ENCODE measurements at regions not wholly inside any gene's neighbourhood (a gene's known extent, or its start where the extent isn't known, plus 50 kb on each side); places are given as distances from the start of the nearest gene placed in this dataset.

DNA sequence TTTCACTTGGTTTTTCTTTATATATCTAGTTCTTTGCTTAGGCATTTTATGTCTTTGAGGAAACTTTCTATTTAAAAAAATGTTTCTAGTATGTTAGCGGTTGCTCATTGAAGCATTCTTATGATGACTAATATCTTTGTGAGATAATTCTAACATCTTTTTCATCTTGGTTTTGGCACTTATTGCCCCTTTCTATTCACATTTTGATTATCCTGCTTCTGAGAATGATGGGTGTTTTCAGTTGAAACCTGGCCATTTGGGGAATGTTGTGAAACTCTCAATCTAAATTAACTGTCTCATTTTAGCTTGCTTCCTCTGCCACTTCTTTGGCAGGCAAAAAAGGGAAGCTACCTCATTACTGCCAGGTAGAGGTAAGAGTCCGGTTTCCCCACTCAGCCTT, 683.1 kb downstream of the DOK5 start:
- Histone ChIP-seq H3K4me3 (ENCODE audit: control extremely low read depth in 1 of 5, extremely low read depth in 1 of 5, insufficient read depth in 1 of 5, low read depth in 2 of 5, low read length in 4 of 5) (no peak overlapping the region), H3K4me1 (ENCODE audit: control insufficient read depth in 2 of 2, insufficient read depth in 2 of 2, low read length in 2 of 2) (no peaks in the 10 kb centered on the region), H4K20me1 (ENCODE audit: control insufficient read depth, insufficient read depth, low read length, poor library complexity, severe bottlenecking) (no peaks in the 10 kb centered on the region), H3K9ac (ENCODE audit: low read length) (no peak overlapping the region), H3K79me2 (ENCODE audit: control insufficient read depth, insufficient read depth, low read length) (no peaks in the 10 kb centered on the region), H3K36me3 (replicated peaks in 1 of 2; ENCODE audit: control extremely low read depth in 1 of 2, control insufficient read depth in 1 of 2, extremely low read depth in 1 of 2, insufficient read depth in 2 of 2, low read length in 1 of 2) (no peaks in the 10 kb centered on the region), H3K4me2 (replicated peaks; ENCODE audit: low read depth, low read length, poor library complexity, severe bottlenecking) (no peak overlapping the region), H3K27ac (ENCODE audit: low read length in 2 of 2) (no peak overlapping the region), H2AFZ (ENCODE audit: insufficient read depth, low read depth, low read length, poor library complexity, severe bottlenecking) (no peak overlapping the region), H3K9me3 (ENCODE audit: control extremely low read depth in 1 of 3, control insufficient read depth in 2 of 3, insufficient read depth in 1 of 3, low read length in 2 of 3) (no peaks in the 10 kb centered on the region), H3K27me3 (replicated peaks in 1 of 4; ENCODE audit: control extremely low read depth in 1 of 4, control insufficient read depth in 3 of 4, insufficient read depth in 4 of 4, low read length in 3 of 4) (no peaks in the 10 kb centered on the region)
- Mint-ChIP-seq H3K9me3 (ENCODE audit: insufficient read depth) (peaks cover 8% of the 10 kb centered on the region), H3K4me3 (no peak overlapping the region), H3K4me1 (no peaks in the 10 kb centered on the region), H3K27me3 (no peaks in the 10 kb centered on the region), H3K27ac (no peak overlapping the region)
- CTCF ChIA-PET, result no interaction called here
- 100% methylated on average over 1 of the region's 2 CpGs for WGBS (ENCODE audit: insufficient coverage)
- intact Hi-C loops (cut with micrococcal nuclease), result no loop called here
- ATAC-seq (ENCODE audit: low read depth) (no peak), DNase-seq (no peak)
- no peak for TF ChIP-seq EZH2 (IDR thresholded peaks at IDR 0.05; ENCODE audit: borderline replicate concordance, insufficient read depth, low read depth, low read length, poor library complexity, severe bottlenecking)
- TF ChIP-seq, protein P1, sequence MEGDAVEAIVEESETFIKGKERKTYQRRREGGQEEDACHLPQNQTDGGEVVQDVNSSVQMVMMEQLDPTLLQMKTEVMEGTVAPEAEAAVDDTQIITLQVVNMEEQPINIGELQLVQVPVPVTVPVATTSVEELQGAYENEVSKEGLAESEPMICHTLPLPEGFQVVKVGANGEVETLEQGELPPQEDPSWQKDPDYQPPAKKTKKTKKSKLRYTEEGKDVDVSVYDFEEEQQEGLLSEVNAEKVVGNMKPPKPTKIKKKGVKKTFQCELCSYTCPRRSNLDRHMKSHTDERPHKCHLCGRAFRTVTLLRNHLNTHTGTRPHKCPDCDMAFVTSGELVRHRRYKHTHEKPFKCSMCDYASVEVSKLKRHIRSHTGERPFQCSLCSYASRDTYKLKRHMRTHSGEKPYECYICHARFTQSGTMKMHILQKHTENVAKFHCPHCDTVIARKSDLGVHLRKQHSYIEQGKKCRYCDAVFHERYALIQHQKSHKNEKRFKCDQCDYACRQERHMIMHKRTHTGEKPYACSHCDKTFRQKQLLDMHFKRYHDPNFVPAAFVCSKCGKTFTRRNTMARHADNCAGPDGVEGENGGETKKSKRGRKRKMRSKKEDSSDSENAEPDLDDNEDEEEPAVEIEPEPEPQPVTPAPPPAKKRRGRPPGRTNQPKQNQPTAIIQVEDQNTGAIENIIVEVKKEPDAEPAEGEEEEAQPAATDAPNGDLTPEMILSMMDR (IDR thresholded peaks at IDR 0.05), result no peak
- POLR2A ChIA-PET, result no interaction called here

DNA sequence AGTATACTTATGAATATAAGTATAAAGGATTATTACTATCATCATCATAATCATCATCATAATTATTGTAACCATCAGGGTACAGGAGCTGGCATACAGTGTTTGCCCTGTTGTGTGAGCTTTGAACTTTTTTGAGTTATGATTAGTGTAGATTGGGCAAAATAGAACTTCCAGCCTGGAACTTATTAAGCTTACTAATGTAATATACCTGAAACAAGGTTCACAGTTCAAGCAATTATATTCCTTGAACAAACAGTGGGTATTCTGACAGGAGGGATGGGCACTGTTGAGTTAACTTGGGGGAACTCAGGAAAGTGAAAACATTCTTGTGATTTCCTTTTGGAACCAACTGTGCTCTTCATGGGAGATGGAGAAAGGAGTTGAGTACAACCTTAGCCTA, 680.0 kb downstream of the DOK5 start:
- intact Hi-C loops (cut with micrococcal nuclease), result no loop called here
- H3K36me3 ChIP-seq (replicated peaks in 1 of 2; ENCODE audit: control extremely low read depth in 1 of 2, control insufficient read depth in 1 of 2, extremely low read depth in 1 of 2, insufficient read depth in 2 of 2, low read length in 1 of 2), result no peaks in the 10 kb centered on the region
- CTCF ChIA-PET, result no interaction called here
- H2AFZ ChIP-seq (ENCODE audit: insufficient read depth, low read depth, low read length, poor library complexity, severe bottlenecking), result no peak overlapping the region
- H3K9ac ChIP-seq (ENCODE audit: low read length), result no peak overlapping the region
- H3K4me2 ChIP-seq (replicated peaks; ENCODE audit: low read depth, low read length, poor library complexity, severe bottlenecking), result no peak overlapping the region
- H3K9me3 ChIP-seq (ENCODE audit: control extremely low read depth in 1 of 3, control insufficient read depth in 2 of 3, insufficient read depth in 1 of 3, low read length in 2 of 3), result no peaks in the 10 kb centered on the region
- H3K4me1 Mint-ChIP-seq, result no peaks in the 10 kb centered on the region
- no peaks in the 10 kb centered on the region for H3K4me1 ChIP-seq (ENCODE audit: control insufficient read depth in 2 of 2, insufficient read depth in 2 of 2, low read length in 2 of 2)
- no peaks in the 10 kb centered on the region for H3K79me2 ChIP-seq (ENCODE audit: control insufficient read depth, insufficient read depth, low read length)
- POLR2A ChIA-PET, result no interaction called here
- ATAC-seq (ENCODE audit: low read depth) (no peak), DNase-seq (no peak)
- H3K4me3 Mint-ChIP-seq, result no peak overlapping the region
- H3K9me3 Mint-ChIP-seq (ENCODE audit: insufficient read depth), result peaks cover 8% of the 10 kb centered on the region
- TF ChIP-seq EZH2 (IDR thresholded peaks at IDR 0.05; ENCODE audit: borderline replicate concordance, insufficient read depth, low read depth, low read length, poor library complexity, severe bottlenecking), result no peak
- TF ChIP-seq, protein P1 (IDR thresholded peaks at IDR 0.05), result no peak
- no peaks in the 10 kb centered on the region for H3K27me3 ChIP-seq (replicated peaks in 1 of 4; ENCODE audit: control extremely low read depth in 1 of 4, control insufficient read depth in 3 of 4, insufficient read depth in 4 of 4, low read length in 3 of 4)
- H3K4me3 ChIP-seq (ENCODE audit: control extremely low read depth in 1 of 5, extremely low read depth in 1 of 5, insufficient read depth in 1 of 5, low read depth in 2 of 5, low read length in 4 of 5), result no peak overlapping the region
- H4K20me1 ChIP-seq (ENCODE audit: control insufficient read depth, insufficient read depth, low read length, poor library complexity, severe bottlenecking), result no peaks in the 10 kb centered on the region
- H3K27ac Mint-ChIP-seq, result no peak overlapping the region
- no peaks in the 10 kb centered on the region for H3K27me3 Mint-ChIP-seq
- no peak overlapping the region for H3K27ac ChIP-seq (ENCODE audit: low read length in 2 of 2)
